ENCODE measurements at regions not wholly inside any gene's neighbourhood (a gene's known extent, or its start where the extent isn't known, plus 50 kb on each side); places are given as distances from the start of the nearest gene placed in this dataset.

DNA sequence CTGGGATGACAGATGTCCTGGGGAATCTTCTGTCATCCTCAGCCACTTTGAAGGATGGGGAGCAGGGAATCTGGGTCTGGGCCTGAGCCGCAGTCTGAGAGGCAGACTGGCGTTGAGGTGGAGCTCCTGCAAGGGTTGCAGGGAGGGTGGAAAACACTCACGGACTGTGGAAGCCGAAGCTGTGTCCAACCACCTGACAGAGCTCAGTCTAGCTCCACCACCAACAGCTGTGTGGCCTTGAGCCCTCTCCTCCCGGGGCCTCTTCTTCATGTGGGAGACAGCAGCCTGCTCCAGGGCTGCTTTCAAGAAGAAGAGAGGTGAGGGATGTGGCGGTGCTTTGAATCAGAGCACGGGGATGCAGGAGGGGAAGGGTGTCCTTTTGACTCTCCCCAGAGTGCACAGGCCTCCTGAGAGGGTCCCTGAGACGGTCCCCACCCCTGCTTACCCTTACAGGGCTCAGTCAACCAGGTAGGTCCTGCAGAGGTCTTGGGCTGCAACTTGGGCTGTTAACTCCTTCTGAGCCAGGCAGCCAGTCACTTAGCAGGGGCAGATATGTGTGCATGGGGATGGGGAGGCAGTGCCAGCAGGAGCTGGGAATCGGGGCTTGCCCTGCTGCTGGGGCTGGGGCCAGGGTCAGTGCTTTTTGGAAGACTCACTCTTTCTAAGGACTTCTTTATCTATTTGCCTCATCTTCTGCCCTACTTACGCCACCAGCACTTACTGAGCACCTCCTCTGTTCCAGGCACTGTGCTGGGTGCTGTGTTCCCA, 216.3 kb downstream of the PTPRU start:
- no peak for TF ChIP-seq JUND (IDR thresholded peaks at IDR 0.05; ENCODE audit: low read depth)
- in situ Hi-C loops (cut with HindIII; ENCODE audit: low pct_unique_long_range_greater_than_20kb, low sequenced_read_pairs), result no loop called here
- DNase-seq (ENCODE audit: low read depth in 1 of 2, low spot score in 1 of 2), result no peak

DNA sequence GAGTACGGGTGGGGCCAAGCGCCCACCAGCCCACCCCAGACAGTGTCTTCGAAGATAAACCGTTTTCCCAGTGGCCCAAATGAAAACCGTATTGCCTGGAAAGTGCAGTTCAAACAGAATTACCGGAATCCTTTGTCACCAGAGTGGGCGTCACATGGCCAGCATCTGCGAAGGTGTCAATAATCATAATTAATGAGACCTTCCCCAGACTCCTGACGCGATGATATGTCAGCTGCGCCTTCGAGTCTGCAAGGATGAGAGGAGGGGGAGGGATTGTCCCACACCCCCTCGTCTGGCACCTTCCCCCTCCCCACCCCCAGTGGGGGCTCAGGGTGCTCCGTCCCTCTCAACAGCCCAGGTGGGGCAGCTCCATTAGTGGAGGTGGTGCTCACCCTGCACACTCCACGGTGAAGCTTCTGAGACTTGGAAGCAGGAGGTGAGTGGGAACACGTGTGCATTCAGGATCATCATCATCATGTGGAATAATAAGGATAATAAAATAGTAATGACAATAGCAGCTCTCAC, 215.1 kb downstream of the PTPRU start:
- no peak for DNase-seq (ENCODE audit: low read depth in 1 of 2, low spot score in 1 of 2)
- in situ Hi-C loops (cut with HindIII; ENCODE audit: low pct_unique_long_range_greater_than_20kb, low sequenced_read_pairs), result no loop called here
- TF ChIP-seq JUND (IDR thresholded peaks at IDR 0.05; ENCODE audit: low read depth), result no peak

DNA sequence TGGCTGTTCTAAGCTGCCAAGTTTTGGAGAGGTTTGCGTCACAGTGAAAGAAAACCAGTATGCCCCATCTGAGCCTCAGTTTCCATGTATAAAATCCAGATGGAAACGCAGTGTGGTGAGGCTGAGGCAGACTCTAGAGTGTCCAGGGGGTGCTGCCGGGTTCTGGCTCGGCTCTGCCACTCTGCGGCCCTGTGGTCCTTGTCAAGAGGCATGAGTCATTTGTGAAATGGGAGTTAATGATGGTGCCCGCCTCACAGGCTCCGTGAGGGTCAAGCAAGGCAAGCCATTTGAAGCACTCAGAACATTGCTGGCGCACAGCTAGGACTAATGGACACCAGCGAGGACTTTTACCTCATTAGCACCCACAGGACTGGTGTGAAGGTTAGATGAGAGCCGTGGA, 214.3 kb downstream of the PTPRU start:
- TF ChIP-seq JUND (IDR thresholded peaks at IDR 0.05; ENCODE audit: low read depth), result no peak
- in situ Hi-C loops (cut with HindIII; ENCODE audit: low pct_unique_long_range_greater_than_20kb, low sequenced_read_pairs), result no loop called here
- DNase-seq (ENCODE audit: low read depth in 1 of 2, low spot score in 1 of 2), result no peak

DNA sequence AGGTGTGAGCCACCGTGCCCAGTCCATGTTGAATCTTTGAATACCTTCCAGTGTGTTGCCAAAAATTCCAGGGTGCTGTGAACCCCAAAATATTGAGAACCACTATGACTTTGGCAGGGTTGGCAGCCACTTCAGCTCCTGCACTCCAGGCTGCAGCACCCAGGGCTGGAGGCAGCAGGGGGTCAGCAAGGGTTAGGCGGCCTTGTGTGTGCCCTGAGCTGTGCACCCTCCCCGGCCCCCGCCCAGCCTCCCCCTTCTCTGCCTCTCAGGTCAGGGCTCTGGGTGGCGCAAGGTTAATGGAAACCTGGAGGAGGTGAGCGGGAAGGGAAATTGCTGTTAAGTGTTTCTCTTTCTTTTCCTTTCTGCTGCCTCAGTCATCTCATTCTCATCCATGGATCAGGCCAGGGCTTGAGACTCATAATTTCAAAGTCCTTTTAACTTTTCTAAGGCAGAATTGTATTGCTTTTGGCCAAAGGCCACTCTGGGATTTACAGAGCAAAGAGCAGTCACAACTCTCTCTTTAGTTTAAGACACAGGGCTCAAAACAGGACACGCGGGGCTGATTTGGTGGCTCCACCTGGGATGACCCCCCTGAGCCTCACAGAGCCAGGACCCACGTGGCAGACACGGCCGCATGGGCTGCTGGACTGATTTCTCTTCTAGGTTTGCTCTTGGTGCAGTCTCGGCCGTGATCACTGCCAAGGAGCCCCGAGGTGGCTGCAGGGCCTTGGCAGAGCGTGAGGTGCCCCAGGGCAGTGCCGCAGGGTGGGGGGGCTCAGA, 212.3 kb downstream of the PTPRU start:
- no peak for DNase-seq (ENCODE audit: low read depth in 1 of 2, low spot score in 1 of 2)
- no peak for TF ChIP-seq JUND (IDR thresholded peaks at IDR 0.05; ENCODE audit: low read depth)
- in situ Hi-C loops (cut with HindIII; ENCODE audit: low pct_unique_long_range_greater_than_20kb, low sequenced_read_pairs), result no loop called here

DNA sequence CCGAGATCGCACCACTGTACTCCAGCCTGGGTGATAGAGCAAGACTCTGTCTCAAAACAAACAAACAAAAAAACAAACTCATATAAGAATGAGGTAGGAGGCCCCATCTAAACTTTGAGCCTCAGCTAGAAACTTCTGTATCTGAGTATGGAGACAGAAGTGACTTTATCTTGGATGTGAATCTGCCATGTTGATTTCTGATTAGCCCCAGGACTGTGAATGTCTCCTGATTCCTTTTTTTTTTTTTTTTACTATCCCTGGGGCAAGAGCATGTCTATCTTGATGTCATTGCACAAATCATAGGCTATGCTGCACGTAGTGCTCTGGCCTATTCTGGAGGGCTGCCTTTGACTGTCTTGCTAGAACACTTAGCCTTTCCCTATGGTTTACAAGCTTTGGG, 211.0 kb downstream of the PTPRU start:
- DNase-seq (ENCODE audit: low read depth in 1 of 2, low spot score in 1 of 2), result no peak
- no peak for TF ChIP-seq JUND (IDR thresholded peaks at IDR 0.05; ENCODE audit: low read depth)
- in situ Hi-C loops (cut with HindIII; ENCODE audit: low pct_unique_long_range_greater_than_20kb, low sequenced_read_pairs), result no loop called here

DNA sequence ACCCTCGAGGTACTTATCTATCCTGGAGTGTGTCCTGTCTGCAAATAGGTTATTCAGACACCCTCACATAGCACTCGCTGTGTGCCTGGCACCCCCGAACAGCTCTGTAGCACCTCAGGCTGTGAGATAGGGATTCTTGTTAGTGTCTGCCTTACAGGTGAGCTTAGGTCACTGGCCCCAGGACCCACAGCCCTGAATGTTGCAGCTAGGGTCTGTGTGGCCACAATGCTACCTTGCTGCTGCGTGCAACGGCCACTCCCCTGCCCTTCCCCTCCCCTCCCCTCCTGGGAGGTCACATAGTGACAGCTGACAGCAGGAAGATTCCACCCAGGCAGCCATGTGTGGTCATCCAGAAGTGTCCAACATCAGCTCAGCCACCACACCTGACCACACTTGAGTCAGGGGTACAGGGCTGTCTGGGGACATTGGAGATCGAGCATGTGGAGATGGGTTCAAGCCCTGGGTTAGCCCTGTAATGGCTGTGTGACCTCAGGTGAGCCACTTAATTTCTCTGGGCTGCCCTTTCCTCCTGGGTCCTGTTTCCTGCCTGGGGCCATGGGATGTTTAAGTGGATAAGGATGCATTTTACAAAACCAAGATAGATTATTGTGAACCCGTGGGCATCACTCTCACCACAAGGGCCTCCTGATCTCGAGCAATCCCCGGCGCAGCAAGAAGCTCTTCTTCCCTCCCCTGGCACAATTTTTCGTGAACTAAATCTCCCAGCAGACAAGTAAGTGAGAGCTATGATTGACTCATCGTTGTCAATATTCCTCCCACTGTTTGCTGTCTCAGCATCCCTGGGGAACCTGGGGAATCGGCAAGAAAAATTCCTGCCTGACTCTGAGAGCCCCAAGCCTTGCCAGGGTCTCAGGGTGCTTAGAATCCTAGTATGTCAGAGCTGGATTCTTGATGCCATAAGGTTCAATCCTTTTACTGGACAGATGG, 208.7 kb downstream of the PTPRU start:
- DNase-seq (ENCODE audit: low read depth in 1 of 2, low spot score in 1 of 2), result no peak
- in situ Hi-C loops (cut with HindIII; ENCODE audit: low pct_unique_long_range_greater_than_20kb, low sequenced_read_pairs), result no loop called here
- TF ChIP-seq JUND (IDR thresholded peaks at IDR 0.05; ENCODE audit: low read depth), result no peak

DNA sequence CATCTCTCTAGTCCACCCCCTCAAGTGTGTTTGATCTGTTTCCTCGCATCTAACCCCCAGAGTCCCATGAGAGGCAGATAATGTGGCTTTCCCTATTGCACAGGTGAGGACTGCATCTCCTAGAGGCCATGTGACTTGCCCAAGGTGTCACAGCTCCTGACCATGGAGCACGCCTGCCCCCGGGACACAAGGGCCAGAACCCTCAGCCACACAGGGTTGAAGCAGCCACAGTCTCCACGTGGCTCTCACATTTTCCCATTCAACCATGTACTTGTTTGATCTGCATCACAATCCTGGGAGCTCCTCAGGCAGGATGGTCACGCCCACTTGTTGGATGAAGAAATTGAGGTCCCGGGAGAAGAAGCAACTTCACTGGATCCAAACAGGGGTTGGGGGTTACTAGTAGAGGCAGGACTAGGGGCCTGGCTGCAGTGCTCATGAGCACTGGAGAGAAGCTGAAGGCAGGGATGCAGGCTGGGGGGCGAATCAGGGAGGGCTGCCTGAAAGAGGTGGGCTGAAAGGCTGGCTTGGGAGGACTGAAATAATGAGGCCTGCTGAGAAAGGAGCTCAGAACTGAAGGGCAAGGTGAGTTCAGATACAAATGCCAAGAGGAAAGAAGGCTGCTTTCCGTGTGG, 207.9 kb downstream of the PTPRU start:
- DNase-seq (ENCODE audit: low read depth in 1 of 2, low spot score in 1 of 2), result no peak
- in situ Hi-C loops (cut with HindIII; ENCODE audit: low pct_unique_long_range_greater_than_20kb, low sequenced_read_pairs), result no loop called here
- no peak for TF ChIP-seq JUND (IDR thresholded peaks at IDR 0.05; ENCODE audit: low read depth)

DNA sequence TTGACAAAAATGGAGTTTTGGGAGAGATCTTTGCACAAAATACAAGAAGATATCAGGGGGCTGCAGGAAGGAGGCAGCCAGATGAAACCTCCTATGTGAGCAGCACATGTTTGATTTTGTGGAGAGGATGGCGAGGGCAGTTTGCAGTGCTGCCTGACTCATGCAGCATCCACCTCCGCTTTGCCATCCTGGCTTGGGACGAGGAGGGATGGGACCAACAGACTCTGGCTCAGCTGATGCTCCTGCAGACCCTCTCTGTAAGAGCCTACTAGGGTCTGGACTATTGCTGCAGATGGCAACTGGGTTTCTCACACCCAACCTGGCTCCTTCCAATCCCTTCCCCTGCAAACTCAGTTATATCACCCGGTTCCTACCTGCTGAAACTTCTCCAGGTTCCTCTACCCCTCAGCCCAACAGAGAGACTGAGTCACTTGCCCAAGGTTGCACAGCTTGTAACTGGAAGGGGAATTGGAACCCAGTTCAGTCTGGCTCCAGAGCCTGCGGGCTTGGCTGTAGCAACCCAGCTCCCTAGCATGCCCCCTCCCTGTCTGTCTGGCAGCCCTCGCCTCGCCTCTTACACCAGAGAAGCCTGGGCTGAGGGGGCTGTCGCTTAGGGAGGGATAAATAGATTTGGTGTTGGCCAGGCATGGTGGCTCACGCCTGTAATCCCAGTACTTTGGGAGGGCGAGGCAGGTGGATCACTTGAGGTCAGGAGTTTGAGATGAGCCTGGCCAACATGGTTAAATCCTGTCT, 205.8 kb downstream of the PTPRU start:
- in situ Hi-C loops (cut with HindIII; ENCODE audit: low pct_unique_long_range_greater_than_20kb, low sequenced_read_pairs), result no loop called here
- TF ChIP-seq JUND (IDR thresholded peaks at IDR 0.05; ENCODE audit: low read depth), result no peak
- DNase-seq (ENCODE audit: low read depth in 1 of 2, low spot score in 1 of 2), result no peak

DNA sequence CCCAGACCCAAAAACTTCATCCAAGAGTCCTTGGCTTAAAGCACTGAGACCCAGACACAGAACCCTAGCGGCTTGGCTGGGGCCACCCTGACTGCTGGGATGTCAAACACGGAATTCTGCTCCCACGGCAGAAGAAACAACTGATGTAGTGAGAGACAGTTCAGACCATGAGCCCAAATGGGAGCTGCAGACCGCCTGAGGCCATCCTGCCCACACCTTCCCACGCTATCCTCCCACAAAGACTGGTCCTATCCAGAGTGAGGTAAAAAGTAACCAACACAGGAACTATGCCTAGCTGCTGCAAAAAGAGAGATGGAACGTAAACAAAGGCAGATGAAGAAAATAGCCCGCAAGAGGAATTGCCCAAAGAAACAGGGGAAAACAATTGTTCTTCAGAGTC, 203.3 kb downstream of the PTPRU start:
- no peak for DNase-seq (ENCODE audit: low read depth in 1 of 2, low spot score in 1 of 2)
- TF ChIP-seq JUND (IDR thresholded peaks at IDR 0.05; ENCODE audit: low read depth), result no peak

DNA sequence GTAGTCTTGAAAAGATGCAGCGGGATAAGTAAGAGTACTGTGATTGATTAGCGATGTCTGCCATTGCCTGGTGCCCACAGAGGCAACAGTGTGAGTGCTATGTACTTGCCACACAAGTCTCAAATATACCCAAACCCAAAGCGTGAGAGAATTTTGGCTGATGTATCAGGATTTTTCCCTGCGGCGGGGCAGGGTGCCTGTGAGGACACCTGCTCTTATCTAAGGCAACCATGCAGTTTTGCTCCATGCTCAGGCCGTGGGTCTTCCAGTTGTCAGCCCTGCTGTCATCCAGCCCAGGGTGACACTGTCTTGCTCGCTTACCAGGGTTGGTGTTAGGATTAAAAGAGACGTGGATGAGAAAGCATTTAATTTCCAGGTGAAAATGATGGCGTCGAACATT, 202.7 kb downstream of the PTPRU start:
- DNase-seq (ENCODE audit: low read depth in 1 of 2, low spot score in 1 of 2), result no peak
- in situ Hi-C loops (cut with HindIII; ENCODE audit: low pct_unique_long_range_greater_than_20kb, low sequenced_read_pairs), result no loop called here
- no peak for TF ChIP-seq JUND (IDR thresholded peaks at IDR 0.05; ENCODE audit: low read depth)

More for the DNA sequence above, 203.3 kb downstream of the PTPRU start:
- in situ Hi-C loops (cut with HindIII; ENCODE audit: low pct_unique_long_range_greater_than_20kb, low sequenced_read_pairs), result no loop called here

DNA sequence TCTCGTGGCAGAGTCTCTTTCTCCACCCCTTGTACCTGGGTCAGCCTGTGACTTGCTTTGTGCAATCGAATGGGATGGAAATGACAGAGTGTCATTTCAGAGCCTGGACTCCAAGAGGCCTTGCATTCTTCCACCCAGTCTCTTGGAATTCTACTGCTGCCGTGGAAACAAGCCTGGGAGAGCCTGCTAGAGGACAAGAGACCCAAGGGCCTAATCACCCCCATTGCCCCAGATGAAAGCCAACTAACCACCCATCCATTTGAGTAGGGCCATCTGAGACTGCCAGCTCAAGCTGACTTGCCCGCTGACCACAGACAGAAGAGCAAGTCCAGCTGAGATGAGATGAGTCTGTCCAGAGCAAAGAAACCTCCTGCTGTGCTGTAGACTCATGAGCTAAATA, 201.6 kb downstream of the PTPRU start:
- no peak for DNase-seq (ENCODE audit: low read depth in 1 of 2, low spot score in 1 of 2)
- in situ Hi-C loops (cut with HindIII; ENCODE audit: low pct_unique_long_range_greater_than_20kb, low sequenced_read_pairs), result no loop called here
- TF ChIP-seq JUND (IDR thresholded peaks at IDR 0.05; ENCODE audit: low read depth), result no peak

Data from T47D (cell line).